Uterus (tissue), 3 donors: ENCODE measurements at regions not wholly inside any gene's neighbourhood (a gene's known extent, or its start where the extent isn't known, plus 50 kb on each side); places are given as distances from the start of the nearest gene placed in this dataset.

Experiments used
- DNase-seq, 2 donors: peaks; one replicate each; pipeline ENCODE4 v3.0.0-alpha.2; 2019 to 2020
- H3K27ac ChIP-seq, 2 donors: fragments of 200-600 bp; sonication (generic); 1 replicate in 1 of 2; 2 replicates in 1 of 2; pipeline ENCODE4 v1.5.1; 2016 to 2018
- H3K27me3 ChIP-seq, 2 donors: fragments of 200-600 bp; sonication (generic); one replicate each; pipeline ENCODE4 v1.5.1; 2018 to 2019; ENCODE audit warnings: control low read depth in 1 of 2
- H3K36me3 ChIP-seq, 2 donors: fragments of 200-600 bp; sonication (generic); one replicate each; pipeline ENCODE4 v1.5.1; 2019; ENCODE audit warnings: control low read depth in 1 of 2
- H3K4me1 ChIP-seq, 2 donors: fragments of 200-600 bp; sonication (generic); one replicate each; pipeline ENCODE4 v1.5.1; 2018 to 2019; ENCODE audit warnings: control low read depth in 1 of 2
- H3K4me3 ChIP-seq, 2 donors: fragments of 200-600 bp; sonication (generic); 1 replicate in 1 of 2; 2 replicates in 1 of 2; pipeline ENCODE4 v1.5.1; 2018 to 2019; ENCODE audit warnings: mild to moderate bottlenecking in 1 of 2
- H3K9me3 ChIP-seq, 2 donors: fragments of 200-600 bp; sonication (generic); one replicate each; pipeline ENCODE4 v1.5.1; 2019; ENCODE audit warnings: control low read depth in 1 of 2
- POLR2A ChIP-seq, 2 donors: fragments of 450-650 bp; IDR thresholded peaks; one replicate each; pipeline ENCODE4 v1.6.1; 2016; ENCODE audit warnings: antibody characterized with exemption in 2 of 2, mild to moderate bottlenecking in 1 of 2, moderate library complexity in 1 of 2
- intact Hi-C: fragments of 100-400 bp; cut with DNase I; formaldehyde crosslinking; loops from one replicate; pipeline ENCODE4 v1.15.1; 2023; ENCODE audit warnings: low total_unique reads
- TF ChIP-seq, protein P1 (sequence below), 4 experiments: fragments of 200-600 bp in 2 of 4; fragments of 450-650 bp in 2 of 4; sonication (generic) in 2 of 4; IDR thresholded peaks; one replicate each; pipeline ENCODE4 v1.5.1; 2016 to 2019; ENCODE audit warnings: antibody characterized with exemption in 4 of 4, mild to moderate bottlenecking in 2 of 4, moderate library complexity in 1 of 4
- donor health status: DM: yes; HTN: yes; CAD: no.

DNA sequence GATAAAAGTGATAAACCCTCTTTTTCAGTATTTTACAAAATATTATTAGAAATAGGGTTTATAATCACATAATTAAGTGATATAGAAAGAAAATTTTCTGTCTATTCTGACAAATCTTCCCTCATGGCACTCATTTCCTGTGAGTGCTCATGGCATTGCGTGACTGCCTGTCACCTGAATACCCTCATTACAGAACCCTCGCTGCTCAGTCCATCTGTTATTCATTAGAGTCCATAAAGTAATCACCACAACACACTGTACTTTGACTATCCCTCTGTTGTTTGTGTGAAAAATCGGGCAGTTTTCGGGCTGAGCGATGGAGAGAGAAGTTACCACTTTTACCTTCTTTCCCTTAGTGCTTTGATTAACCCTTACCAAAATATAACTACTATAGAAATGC is 100.4 kb upstream of the BRINP3 start:
- H3K36me3 ChIP-seq: no peaks in the 10 kb centered on the region
- TF ChIP-seq, protein P1, sequence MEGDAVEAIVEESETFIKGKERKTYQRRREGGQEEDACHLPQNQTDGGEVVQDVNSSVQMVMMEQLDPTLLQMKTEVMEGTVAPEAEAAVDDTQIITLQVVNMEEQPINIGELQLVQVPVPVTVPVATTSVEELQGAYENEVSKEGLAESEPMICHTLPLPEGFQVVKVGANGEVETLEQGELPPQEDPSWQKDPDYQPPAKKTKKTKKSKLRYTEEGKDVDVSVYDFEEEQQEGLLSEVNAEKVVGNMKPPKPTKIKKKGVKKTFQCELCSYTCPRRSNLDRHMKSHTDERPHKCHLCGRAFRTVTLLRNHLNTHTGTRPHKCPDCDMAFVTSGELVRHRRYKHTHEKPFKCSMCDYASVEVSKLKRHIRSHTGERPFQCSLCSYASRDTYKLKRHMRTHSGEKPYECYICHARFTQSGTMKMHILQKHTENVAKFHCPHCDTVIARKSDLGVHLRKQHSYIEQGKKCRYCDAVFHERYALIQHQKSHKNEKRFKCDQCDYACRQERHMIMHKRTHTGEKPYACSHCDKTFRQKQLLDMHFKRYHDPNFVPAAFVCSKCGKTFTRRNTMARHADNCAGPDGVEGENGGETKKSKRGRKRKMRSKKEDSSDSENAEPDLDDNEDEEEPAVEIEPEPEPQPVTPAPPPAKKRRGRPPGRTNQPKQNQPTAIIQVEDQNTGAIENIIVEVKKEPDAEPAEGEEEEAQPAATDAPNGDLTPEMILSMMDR (IDR thresholded peaks at IDR 0.05): no peak
- TF ChIP-seq POLR2A (IDR thresholded peaks at IDR 0.05): no peak
- no peak overlapping the region for H3K4me3 ChIP-seq
- no peaks in the 10 kb centered on the region for H3K9me3 ChIP-seq
- intact Hi-C loops: no loop called here
- H3K4me1 ChIP-seq: no peaks in the 10 kb centered on the region
- no peak overlapping the region for H3K27ac ChIP-seq
- no peaks in the 10 kb centered on the region for H3K27me3 ChIP-seq
- no peak for DNase-seq

DNA sequence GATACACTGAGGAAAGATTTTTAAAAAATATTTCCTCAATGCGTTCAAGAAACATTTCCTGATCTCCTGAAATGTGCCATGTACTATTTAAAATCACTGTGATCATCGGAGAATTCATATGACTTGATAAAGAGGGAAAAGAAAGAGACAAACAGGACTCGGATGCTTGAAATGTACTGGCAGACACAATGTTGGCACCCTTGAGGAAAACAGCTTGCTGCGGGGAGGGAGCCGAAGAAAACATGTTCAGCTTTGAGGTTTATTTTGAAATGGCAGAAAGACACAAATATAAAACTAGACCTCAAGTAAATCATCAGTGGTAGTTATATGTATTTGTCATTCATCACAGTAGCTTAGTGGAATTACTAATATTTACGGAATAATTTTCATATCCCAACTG is 100.9 kb upstream of the BRINP3 start:
- Histone ChIP-seq H3K9me3 (no peaks in the 10 kb centered on the region), H3K4me3 (no peak overlapping the region), H3K27me3 (no peaks in the 10 kb centered on the region), H3K36me3 (no peaks in the 10 kb centered on the region), H3K4me1 (no peaks in the 10 kb centered on the region), H3K27ac (no peak overlapping the region)
- TF ChIP-seq, protein P1 (IDR thresholded peaks at IDR 0.05): no peak
- TF ChIP-seq POLR2A (IDR thresholded peaks at IDR 0.05): no peak
- intact Hi-C loops: no loop called here
- DNase-seq: no peak

DNA sequence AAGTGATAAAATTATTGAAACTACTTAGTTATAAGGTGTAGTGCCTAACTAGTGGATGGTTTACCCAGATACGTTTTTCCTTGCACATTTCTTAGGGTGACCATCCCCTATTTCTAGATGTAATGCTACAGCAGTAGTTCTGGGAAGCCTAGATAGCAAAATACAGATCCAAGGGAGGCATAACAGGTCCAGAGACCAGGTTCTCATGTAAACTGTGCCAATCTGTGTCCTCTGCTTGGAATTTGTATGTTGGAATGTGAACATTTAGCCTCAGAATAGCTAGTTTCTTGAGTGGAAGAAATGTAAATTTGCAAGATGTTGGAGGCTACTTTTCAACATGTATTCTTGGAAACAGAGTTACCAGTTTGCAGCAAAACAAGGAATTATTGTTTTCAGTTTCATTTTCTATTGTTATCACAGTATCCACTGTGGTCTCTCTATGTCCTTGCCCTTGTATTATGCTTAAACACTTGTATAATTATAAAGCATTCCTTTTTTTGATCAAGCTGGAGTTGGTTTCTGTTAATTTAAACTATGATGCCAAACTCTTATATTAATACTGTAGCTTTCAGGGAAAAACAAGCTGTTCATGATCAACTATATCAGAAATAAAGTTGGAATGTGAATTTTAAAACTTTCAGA is 102.0 kb upstream of the BRINP3 start:
- Histone ChIP-seq H3K4me1 (no peaks in the 10 kb centered on the region), H3K27ac (no peak overlapping the region), H3K27me3 (no peaks in the 10 kb centered on the region), H3K9me3 (no peaks in the 10 kb centered on the region), H3K4me3 (no peak overlapping the region), H3K36me3 (no peaks in the 10 kb centered on the region)
- intact Hi-C loops: no loop called here
- no peak for DNase-seq
- TF ChIP-seq, protein P1 (IDR thresholded peaks at IDR 0.05): no peak
- no peak for TF ChIP-seq POLR2A (IDR thresholded peaks at IDR 0.05)

DNA sequence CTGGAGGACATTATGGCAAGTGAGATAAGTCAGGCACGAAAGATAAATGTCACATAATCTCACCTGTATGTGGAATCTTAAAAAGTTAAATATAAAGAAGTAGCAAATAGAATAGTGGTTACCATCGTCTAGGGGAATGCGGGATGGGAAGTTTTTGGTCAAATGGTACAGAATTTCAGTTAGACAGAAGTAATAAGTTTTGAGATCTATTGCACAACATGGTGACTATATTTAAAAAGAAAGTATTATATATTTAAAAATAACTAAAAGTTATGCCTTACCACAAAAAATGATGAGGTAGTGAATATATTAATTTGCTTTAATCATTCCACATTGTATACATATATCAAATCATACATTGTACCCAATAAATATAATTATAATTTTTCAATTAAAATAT is 106.2 kb upstream of the BRINP3 start:
- Histone ChIP-seq H3K4me1 (no peaks in the 10 kb centered on the region), H3K27me3 (no peaks in the 10 kb centered on the region), H3K27ac (no peak overlapping the region), H3K36me3 (no peaks in the 10 kb centered on the region), H3K4me3 (no peak overlapping the region), H3K9me3 (no peaks in the 10 kb centered on the region)
- intact Hi-C loops: no loop called here
- DNase-seq: no peak
- TF ChIP-seq POLR2A (IDR thresholded peaks at IDR 0.05): no peak
- TF ChIP-seq, protein P1 (IDR thresholded peaks at IDR 0.05): no peak

DNA sequence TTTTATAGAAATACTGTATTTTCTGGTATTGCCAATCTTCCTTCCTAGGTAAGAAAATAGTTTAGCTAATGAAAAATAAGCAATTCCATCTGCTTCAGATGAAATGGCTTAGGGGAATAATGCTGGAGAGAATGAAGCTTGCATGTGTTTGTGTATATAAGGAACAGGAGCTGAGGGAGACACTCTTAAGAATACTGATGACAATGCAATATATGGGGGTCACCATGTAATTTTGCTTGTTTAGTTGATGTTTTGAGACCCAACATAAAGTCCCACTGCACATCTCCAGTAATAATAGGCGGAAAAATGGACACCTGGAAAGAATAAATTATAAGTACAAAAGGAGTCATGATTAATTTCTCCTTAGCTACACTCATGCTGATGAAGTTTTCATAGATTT is 110.8 kb upstream of the BRINP3 start:
- Histone ChIP-seq H3K27ac (no peak overlapping the region), H3K4me3 (no peak overlapping the region), H3K27me3 (no peaks in the 10 kb centered on the region), H3K36me3 (no peaks in the 10 kb centered on the region), H3K9me3 (no peaks in the 10 kb centered on the region), H3K4me1 (no peaks in the 10 kb centered on the region)
- intact Hi-C loops: no loop called here
- no peak for DNase-seq
- no peak for TF ChIP-seq POLR2A (IDR thresholded peaks at IDR 0.05)
- TF ChIP-seq, protein P1 (IDR thresholded peaks at IDR 0.05): no peak
